ENCODE measurements at regions not wholly inside any gene's neighbourhood (a gene's known extent, or its start where the extent isn't known, plus 50 kb on each side); places are given as distances from the start of the nearest gene placed in this dataset.

GRCh38 chr2:867296-867695, 83.4 kb upstream of the SNTG2 start:
- peaks cover 18% of the 10 kb centered on the region for H3K4me1 ChIP-seq (ENCODE audit: control insufficient read depth, insufficient read depth, low read length)
- no peak overlapping the region for H3K27ac ChIP-seq (ENCODE audit: low read depth, low read length)
- no peaks in the 10 kb centered on the region for H3K36me3 ChIP-seq (ENCODE audit: control insufficient read depth, insufficient read depth, low read length)
- no peak overlapping the region for H3K9ac ChIP-seq (ENCODE audit: low read length)
- H3K4me3 ChIP-seq (ENCODE audit: low read depth, low read length), result no peak overlapping the region
- H3K27me3 ChIP-seq (ENCODE audit: control insufficient read depth, insufficient read depth, low read length), result peaks cover 5% of the 10 kb centered on the region; the same call in 1 of the 2 replicates
- no peaks in the 10 kb centered on the region for H3K9me3 ChIP-seq (ENCODE audit: control insufficient read depth, insufficient read depth, low read depth, low read length)

GRCh38 chr2:866887-867286, 83.8 kb upstream of the SNTG2 start:
- Histone ChIP-seq H3K4me3 (ENCODE audit: low read depth, low read length) (no peak overlapping the region), H3K27ac (ENCODE audit: low read depth, low read length) (no peak overlapping the region), H3K9me3 (ENCODE audit: control insufficient read depth, insufficient read depth, low read depth, low read length) (no peaks in the 10 kb centered on the region), H3K9ac (ENCODE audit: low read length) (no peak overlapping the region), H3K36me3 (ENCODE audit: control insufficient read depth, insufficient read depth, low read length) (no peaks in the 10 kb centered on the region), H3K27me3 (ENCODE audit: control insufficient read depth, insufficient read depth, low read length) (peaks cover 5% of the 10 kb centered on the region; the same call in 1 of the 2 replicates), H3K4me1 (ENCODE audit: control insufficient read depth, insufficient read depth, low read length) (peaks cover 18% of the 10 kb centered on the region)

- Histone ChIP-seq H3K36me3 (ENCODE audit: control insufficient read depth, insufficient read depth, low read length) (no peaks in the 10 kb centered on the region), H3K27me3 (ENCODE audit: control insufficient read depth, insufficient read depth, low read length) (peaks cover under 1% of the 10 kb centered on the region; the same call in 1 of the 2 replicates), H3K9ac (ENCODE audit: low read length) (no peak overlapping the region), H3K4me3 (ENCODE audit: low read depth, low read length) (no peak overlapping the region), H3K4me1 (ENCODE audit: control insufficient read depth, insufficient read depth, low read length) (peaks cover 18% of the 10 kb centered on the region), H3K27ac (ENCODE audit: low read depth, low read length) (no peak overlapping the region), H3K9me3 (ENCODE audit: control insufficient read depth, insufficient read depth, low read depth, low read length) (no peaks in the 10 kb centered on the region)
These were observed 84.5 kb upstream of the SNTG2 start for GRCh38 chr2:866009-866680.

GRCh38 chr2:864501-865106, 86.0 kb upstream of the SNTG2 start:
- H3K27me3 ChIP-seq (ENCODE audit: control insufficient read depth, insufficient read depth, low read length), result no peaks in the 10 kb centered on the region; the same call in 1 of the 2 replicates
- no peaks in the 10 kb centered on the region for H3K9me3 ChIP-seq (ENCODE audit: control insufficient read depth, insufficient read depth, low read depth, low read length)
- H3K4me1 ChIP-seq (ENCODE audit: control insufficient read depth, insufficient read depth, low read length), result peaks cover 18% of the 10 kb centered on the region
- no peak overlapping the region for H3K9ac ChIP-seq (ENCODE audit: low read length)
- no peaks in the 10 kb centered on the region for H3K36me3 ChIP-seq (ENCODE audit: control insufficient read depth, insufficient read depth, low read length)
- H3K27ac ChIP-seq (ENCODE audit: low read depth, low read length), result no peak overlapping the region
- H3K4me3 ChIP-seq (ENCODE audit: low read depth, low read length), result no peak overlapping the region

GRCh38 chr2:863732-864450, 86.8 kb upstream of the SNTG2 start:
- no peaks in the 10 kb centered on the region for H3K9me3 ChIP-seq (ENCODE audit: control insufficient read depth, insufficient read depth, low read depth, low read length)
- H3K9ac ChIP-seq (ENCODE audit: low read length), result no peak overlapping the region
- H3K27me3 ChIP-seq (ENCODE audit: control insufficient read depth, insufficient read depth, low read length), result no peaks in the 10 kb centered on the region; the same call in 1 of the 2 replicates
- no peaks in the 10 kb centered on the region for H3K36me3 ChIP-seq (ENCODE audit: control insufficient read depth, insufficient read depth, low read length)
- H3K4me3 ChIP-seq (ENCODE audit: low read depth, low read length), result no peak overlapping the region
- H3K27ac ChIP-seq (ENCODE audit: low read depth, low read length), result no peak overlapping the region
- H3K4me1 ChIP-seq (ENCODE audit: control insufficient read depth, insufficient read depth, low read length), result peaks cover 18% of the 10 kb centered on the region

GRCh38 chr2:862731-863466, 87.8 kb upstream of the SNTG2 start:
- peaks cover 18% of the 10 kb centered on the region for H3K4me1 ChIP-seq (ENCODE audit: control insufficient read depth, insufficient read depth, low read length)
- H3K27me3 ChIP-seq (ENCODE audit: control insufficient read depth, insufficient read depth, low read length), result no peaks in the 10 kb centered on the region; the same call in 1 of the 2 replicates
- no peak overlapping the region for H3K27ac ChIP-seq (ENCODE audit: low read depth, low read length)
- H3K9ac ChIP-seq (ENCODE audit: low read length), result no peak overlapping the region
- H3K9me3 ChIP-seq (ENCODE audit: control insufficient read depth, insufficient read depth, low read depth, low read length), result no peaks in the 10 kb centered on the region
- no peak overlapping the region for H3K4me3 ChIP-seq (ENCODE audit: low read depth, low read length)
- H3K36me3 ChIP-seq (ENCODE audit: control insufficient read depth, insufficient read depth, low read length), result no peaks in the 10 kb centered on the region

- Histone ChIP-seq H3K4me1 (ENCODE audit: control insufficient read depth, insufficient read depth, low read length) (peaks cover 17% of the 10 kb centered on the region), H3K27ac (ENCODE audit: low read depth, low read length) (no peak overlapping the region), H3K9ac (ENCODE audit: low read length) (no peak overlapping the region), H3K36me3 (ENCODE audit: control insufficient read depth, insufficient read depth, low read length) (no peaks in the 10 kb centered on the region), H3K4me3 (ENCODE audit: low read depth, low read length) (no peak overlapping the region), H3K27me3 (ENCODE audit: control insufficient read depth, insufficient read depth, low read length) (no peaks in the 10 kb centered on the region; the same call in 1 of the 2 replicates), H3K9me3 (ENCODE audit: control insufficient read depth, insufficient read depth, low read depth, low read length) (no peaks in the 10 kb centered on the region)
These were observed 88.3 kb upstream of the SNTG2 start for GRCh38 chr2:862355-862687.

- no peaks in the 10 kb centered on the region; the same call in 1 of the 2 replicates for H3K27me3 ChIP-seq (ENCODE audit: control insufficient read depth, insufficient read depth, low read length)
- H3K9me3 ChIP-seq (ENCODE audit: control insufficient read depth, insufficient read depth, low read depth, low read length), result no peaks in the 10 kb centered on the region
- H3K27ac ChIP-seq (ENCODE audit: low read depth, low read length), result no peak overlapping the region
- no peak overlapping the region for H3K4me3 ChIP-seq (ENCODE audit: low read depth, low read length)
- H3K36me3 ChIP-seq (ENCODE audit: control insufficient read depth, insufficient read depth, low read length), result no peaks in the 10 kb centered on the region
- no peak overlapping the region for H3K9ac ChIP-seq (ENCODE audit: low read length)
- peaks cover 12% of the 10 kb centered on the region for H3K4me1 ChIP-seq (ENCODE audit: control insufficient read depth, insufficient read depth, low read length)
These were observed 88.8 kb upstream of the SNTG2 start for GRCh38 chr2:861655-862354.

GRCh38 chr2:860259-860855, 90.3 kb upstream of the SNTG2 start:
- no peaks in the 10 kb centered on the region; the same call in 1 of the 2 replicates for H3K27me3 ChIP-seq (ENCODE audit: control insufficient read depth, insufficient read depth, low read length)
- no peaks in the 10 kb centered on the region for H3K36me3 ChIP-seq (ENCODE audit: control insufficient read depth, insufficient read depth, low read length)
- no peak overlapping the region for H3K4me3 ChIP-seq (ENCODE audit: low read depth, low read length)
- no peak overlapping the region for H3K27ac ChIP-seq (ENCODE audit: low read depth, low read length)
- H3K9ac ChIP-seq (ENCODE audit: low read length), result no peak overlapping the region
- H3K4me1 ChIP-seq (ENCODE audit: control insufficient read depth, insufficient read depth, low read length), result no peaks in the 10 kb centered on the region
- H3K9me3 ChIP-seq (ENCODE audit: control insufficient read depth, insufficient read depth, low read depth, low read length), result no peaks in the 10 kb centered on the region

- Histone ChIP-seq H3K9me3 (ENCODE audit: control insufficient read depth, insufficient read depth, low read depth, low read length) (no peaks in the 10 kb centered on the region), H3K36me3 (ENCODE audit: control insufficient read depth, insufficient read depth, low read length) (no peaks in the 10 kb centered on the region), H3K4me3 (ENCODE audit: low read depth, low read length) (no peak overlapping the region), H3K9ac (ENCODE audit: low read length) (no peak overlapping the region), H3K27me3 (ENCODE audit: control insufficient read depth, insufficient read depth, low read length) (no peaks in the 10 kb centered on the region), H3K27ac (ENCODE audit: low read depth, low read length) (no peak overlapping the region), H3K4me1 (ENCODE audit: control insufficient read depth, insufficient read depth, low read length) (no peaks in the 10 kb centered on the region)
These were observed 92.0 kb upstream of the SNTG2 start for GRCh38 chr2:858646-859045.

Data from HUES6 (cell line).